ENCODE measurements at regions not wholly inside any gene's neighbourhood (a gene's known extent, or its start where the extent isn't known, plus 50 kb on each side); places are given as distances from the start of the nearest gene placed in this dataset.

DNA sequence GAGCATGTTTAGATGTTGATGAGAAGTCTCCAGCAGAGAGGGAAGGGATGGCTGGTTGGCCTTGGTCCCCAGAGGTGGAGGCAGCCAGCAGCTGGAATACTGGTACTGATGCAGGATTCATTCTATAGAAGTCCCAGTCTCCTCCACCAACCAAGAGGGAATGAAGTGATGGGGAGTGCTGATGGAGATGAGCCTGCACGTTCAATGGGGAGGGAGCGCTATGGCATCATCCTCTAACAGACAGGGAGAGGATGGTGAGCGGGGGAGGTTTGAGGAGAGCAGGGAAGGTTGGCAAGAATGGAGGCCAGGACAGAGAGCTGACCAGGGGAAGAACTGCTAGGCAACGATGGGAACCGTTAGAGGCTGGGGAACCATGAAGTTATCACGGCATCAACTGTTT is 159.8 kb upstream of the MVB12B start:
- H2AFZ ChIP-seq (ENCODE audit: insufficient read depth, low read depth, low read length, poor library complexity, severe bottlenecking) = no peak overlapping the region
- H3K4me1 ChIP-seq (ENCODE audit: control insufficient read depth in 1 of 2, insufficient read depth in 2 of 2, low read length in 2 of 2) = no peaks in the 10 kb centered on the region
- H4K20me1 ChIP-seq (ENCODE audit: insufficient read depth, low read length) = no peaks in the 10 kb centered on the region
- WGBS (ENCODE audit: insufficient coverage) = 96% methylated on average over 4 of the region's 6 CpGs
- no peak overlapping the region for H3K9ac ChIP-seq (ENCODE audit: insufficient read depth, low read length, poor library complexity, severe bottlenecking)
- intact Hi-C loops (cut with micrococcal nuclease) = no loop called here
- no peak overlapping the region for H3K27ac ChIP-seq (ENCODE audit: low read depth in 1 of 2, low read length in 2 of 2)
- Mint-ChIP-seq H3K36me3 (no peaks in the 10 kb centered on the region), H3K4me1 (no peaks in the 10 kb centered on the region), H3K27ac (no peak overlapping the region), H3K27me3 (ENCODE audit: low read depth in 3 of 3) (peaks cover 8 to 14% (median 13%) of the 10 kb centered on the region in 3 donors), H3K9me3 (no peaks in the 10 kb centered on the region), H3K4me3 (no peak overlapping the region)
- TF ChIP-seq, protein P1, sequence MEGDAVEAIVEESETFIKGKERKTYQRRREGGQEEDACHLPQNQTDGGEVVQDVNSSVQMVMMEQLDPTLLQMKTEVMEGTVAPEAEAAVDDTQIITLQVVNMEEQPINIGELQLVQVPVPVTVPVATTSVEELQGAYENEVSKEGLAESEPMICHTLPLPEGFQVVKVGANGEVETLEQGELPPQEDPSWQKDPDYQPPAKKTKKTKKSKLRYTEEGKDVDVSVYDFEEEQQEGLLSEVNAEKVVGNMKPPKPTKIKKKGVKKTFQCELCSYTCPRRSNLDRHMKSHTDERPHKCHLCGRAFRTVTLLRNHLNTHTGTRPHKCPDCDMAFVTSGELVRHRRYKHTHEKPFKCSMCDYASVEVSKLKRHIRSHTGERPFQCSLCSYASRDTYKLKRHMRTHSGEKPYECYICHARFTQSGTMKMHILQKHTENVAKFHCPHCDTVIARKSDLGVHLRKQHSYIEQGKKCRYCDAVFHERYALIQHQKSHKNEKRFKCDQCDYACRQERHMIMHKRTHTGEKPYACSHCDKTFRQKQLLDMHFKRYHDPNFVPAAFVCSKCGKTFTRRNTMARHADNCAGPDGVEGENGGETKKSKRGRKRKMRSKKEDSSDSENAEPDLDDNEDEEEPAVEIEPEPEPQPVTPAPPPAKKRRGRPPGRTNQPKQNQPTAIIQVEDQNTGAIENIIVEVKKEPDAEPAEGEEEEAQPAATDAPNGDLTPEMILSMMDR (IDR thresholded peaks at IDR 0.05) = no peak
- no peak for DNase-seq
- no peaks in the 10 kb centered on the region for H3K9me3 ChIP-seq (replicated peaks in 1 of 2; ENCODE audit: control insufficient read depth in 1 of 2, insufficient read depth in 1 of 2, low read length in 2 of 2)
- no peaks in the 10 kb centered on the region for H3K27me3 ChIP-seq (ENCODE audit: control insufficient read depth in 2 of 2, insufficient read depth in 2 of 2, low read length in 2 of 2)
- no peaks in the 10 kb centered on the region for H3K36me3 ChIP-seq (replicated peaks in 1 of 2; ENCODE audit: control insufficient read depth in 1 of 2, insufficient read depth in 2 of 2, low read length in 2 of 2)
- no peaks in the 10 kb centered on the region for H3K79me2 ChIP-seq (ENCODE audit: insufficient read depth, low read length)
- H3K4me2 ChIP-seq (replicated peaks; ENCODE audit: extremely low read depth, low read length, poor library complexity, severe bottlenecking) = no peak overlapping the region
- no peak overlapping the region for H3K4me3 ChIP-seq (replicated peaks in 1 of 3; ENCODE audit: low read depth in 2 of 3, low read length in 3 of 3)

DNA sequence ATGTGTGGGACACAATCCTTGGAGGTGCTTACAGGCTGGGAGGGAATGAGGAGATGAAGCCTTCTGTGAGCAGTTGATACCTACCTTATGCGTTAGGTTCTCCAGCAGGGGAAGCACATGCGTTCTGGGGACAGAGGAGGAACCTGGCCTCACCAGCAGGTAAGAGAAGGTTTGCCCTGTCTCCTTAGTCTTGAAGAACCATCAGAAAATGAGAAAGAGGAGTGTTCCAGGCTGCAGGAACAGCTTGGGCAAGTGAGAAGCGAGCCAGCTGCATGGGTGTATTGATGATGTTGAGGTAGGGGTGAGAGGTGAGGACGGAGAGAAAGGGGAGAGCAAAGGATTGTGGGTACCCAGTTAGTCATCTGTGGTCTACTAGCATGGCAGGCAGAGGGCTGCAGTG is 156.9 kb upstream of the MVB12B start:
- H3K36me3 Mint-ChIP-seq = no peaks in the 10 kb centered on the region
- Histone ChIP-seq H3K79me2 (ENCODE audit: insufficient read depth, low read length) (no peaks in the 10 kb centered on the region), H3K36me3 (replicated peaks in 1 of 2; ENCODE audit: control insufficient read depth in 1 of 2, insufficient read depth in 2 of 2, low read length in 2 of 2) (no peaks in the 10 kb centered on the region), H3K4me1 (ENCODE audit: control insufficient read depth in 1 of 2, insufficient read depth in 2 of 2, low read length in 2 of 2) (no peaks in the 10 kb centered on the region), H3K9me3 (replicated peaks in 1 of 2; ENCODE audit: control insufficient read depth in 1 of 2, insufficient read depth in 1 of 2, low read length in 2 of 2) (peaks cover 0 to 5% of the 10 kb centered on the region in 2 donors), H3K27me3 (ENCODE audit: control insufficient read depth in 2 of 2, insufficient read depth in 2 of 2, low read length in 2 of 2) (no peaks in the 10 kb centered on the region), H3K9ac (ENCODE audit: insufficient read depth, low read length, poor library complexity, severe bottlenecking) (no peak overlapping the region), H2AFZ (ENCODE audit: insufficient read depth, low read depth, low read length, poor library complexity, severe bottlenecking) (no peak overlapping the region), H3K27ac (ENCODE audit: low read depth in 1 of 2, low read length in 2 of 2) (no peak overlapping the region), H3K4me3 (replicated peaks in 1 of 3; ENCODE audit: low read depth in 2 of 3, low read length in 3 of 3) (no peak overlapping the region), H3K4me2 (replicated peaks; ENCODE audit: extremely low read depth, low read length, poor library complexity, severe bottlenecking) (no peak overlapping the region), H4K20me1 (ENCODE audit: insufficient read depth, low read length) (no peaks in the 10 kb centered on the region)
- peaks cover 14 to 17% (median 15%) of the 10 kb centered on the region in 3 donors for H3K27me3 Mint-ChIP-seq (ENCODE audit: low read depth in 3 of 3)
- TF ChIP-seq, protein P1 (IDR thresholded peaks at IDR 0.05) = no peak
- no peak for DNase-seq
- no peak overlapping the region for H3K27ac Mint-ChIP-seq
- H3K9me3 Mint-ChIP-seq = peaks cover 0 to 4% (median 0%) of the 10 kb centered on the region in 7 donors
- WGBS (ENCODE audit: insufficient coverage) = 90% methylated on average over 4 of the region's 4 CpGs
- no peaks in the 10 kb centered on the region for H3K4me1 Mint-ChIP-seq
- H3K4me3 Mint-ChIP-seq = no peak overlapping the region
- intact Hi-C loops (cut with micrococcal nuclease) = no loop called here

Measured in CD14-positive monocyte (primary cell).